Fibroblast of lung (primary cell): ENCODE measurements at regions not wholly inside any gene's neighbourhood (a gene's known extent, or its start where the extent isn't known, plus 50 kb on each side); places are given as distances from the start of the nearest gene placed in this dataset.

Source experiments
- DNase-seq, 2 donors: peaks; one replicate each; pipeline versions ENCODE4 v3.0.0 to v3.0.0-alpha.2; 2010; ENCODE audit warnings: low read depth in 2 of 2
- H2AFZ ChIP-seq: 2 replicates; pipeline ENCODE4 v1.5.1; 2012; ENCODE audit warnings: low read length, control low read depth, inconsistent platforms
- H3K27ac ChIP-seq: 2 replicates; pipeline ENCODE4 v1.5.1; 2011; ENCODE audit warnings: low read length, control low read depth; ENCODE audit not compliant: insufficient read depth
- H3K27me3 ChIP-seq: 2 replicates; pipeline ENCODE4 v1.5.1; 2011; ENCODE audit warnings: mild to moderate bottlenecking, low read length; ENCODE audit not compliant: control insufficient read depth, insufficient read depth
- H3K36me3 ChIP-seq: 2 replicates; pipeline ENCODE4 v1.5.1; 2011; ENCODE audit warnings: low read length; ENCODE audit not compliant: control insufficient read depth, insufficient read depth
- H3K4me1 ChIP-seq: 2 replicates; pipeline ENCODE4 v1.5.1; 2011; ENCODE audit warnings: low read length; ENCODE audit not compliant: control insufficient read depth, insufficient read depth; ENCODE audit errors: extremely low read depth
- H3K4me2 ChIP-seq: 2 replicates; pipeline ENCODE4 v1.5.1; 2011; ENCODE audit warnings: low read length, control low read depth; ENCODE audit not compliant: insufficient read depth; ENCODE audit errors: extremely low read depth
- H3K4me3 ChIP-seq, 4 experiments: fragments of 200-600 bp in 1 of 4; sonication (generic) in 1 of 4; replicated peaks in 1 of 4; 2 replicates each; pipeline ENCODE4 v1.5.1; 2011 to 2016; ENCODE audit warnings: low read length in 4 of 4, low read depth in 3 of 4, mild to moderate bottlenecking in 3 of 4, control low read depth in 2 of 4, inconsistent platforms in 1 of 4, mixed read lengths in 1 of 4; ENCODE audit not compliant: insufficient read depth in 1 of 4; ENCODE audit errors: control extremely low read depth in 1 of 4
- H3K79me2 ChIP-seq: 2 replicates; pipeline ENCODE4 v1.5.1; 2012; ENCODE audit warnings: mild to moderate bottlenecking, low read length, inconsistent platforms; ENCODE audit not compliant: control insufficient read depth, insufficient read depth
- H3K9ac ChIP-seq: 2 replicates; pipeline ENCODE4 v1.5.1; 2011; ENCODE audit warnings: mild to moderate bottlenecking, low read length, control low read depth; ENCODE audit not compliant: insufficient read depth
- H3K9me3 ChIP-seq: 2 replicates; pipeline ENCODE4 v1.5.1; 2012; ENCODE audit warnings: low read depth, low read length; ENCODE audit not compliant: control insufficient read depth, insufficient read depth
- H4K20me1 ChIP-seq: 2 replicates; pipeline ENCODE4 v1.5.1; 2011; ENCODE audit warnings: low read length; ENCODE audit not compliant: control insufficient read depth, insufficient read depth; ENCODE audit errors: extremely low read depth
- CTCF ChIP-seq, 2 donors: IDR thresholded peaks in 1 of 2; conservative IDR thresholded peaks in 1 of 2; 1 replicate in 1 of 2; 2 replicates in 1 of 2; pipeline ENCODE4 v1.5.1; 2011 to 2012; ENCODE audit warnings: low read length in 2 of 2, control low read depth in 1 of 2, inconsistent platforms in 1 of 2, low read depth in 1 of 2, mild to moderate bottlenecking in 1 of 2
- EZH2 ChIP-seq: IDR thresholded peaks from 2 replicates; pipeline ENCODE4 v1.5.1; 2012; ENCODE audit warnings: low read length, control low read depth, mild to moderate bottlenecking; ENCODE audit errors: missing control alignments

GRCh38 chr3:72312339-72312738 lies 527.4 kb upstream of the PROK2 start:
- Histone ChIP-seq H3K9ac (no peak overlapping the region), H3K4me1 (peaks cover 6% of the 10 kb centered on the region), H3K36me3 (no peaks in the 10 kb centered on the region), H3K4me3 (no peak overlapping the region), H2AFZ (no peak overlapping the region), H4K20me1 (no peaks in the 10 kb centered on the region), H3K9me3 (no peaks in the 10 kb centered on the region), H3K4me2 (no peak overlapping the region), H3K79me2 (no peaks in the 10 kb centered on the region), H3K27ac (no peak overlapping the region), H3K27me3 (no peaks in the 10 kb centered on the region)
- DNase-seq = no peak
- no peak for TF ChIP-seq CTCF (conservative IDR thresholded peaks at IDR 0.05 in 1 of 2, IDR thresholded peaks at IDR 0.05 in 1 of 2; ENCODE audit: low read depth in 1 of 2, low read length in 2 of 2)
- no peak for TF ChIP-seq EZH2

GRCh38 chr3:72311425-72311824 lies 526.5 kb upstream of the PROK2 start:
- H3K79me2 ChIP-seq = no peaks in the 10 kb centered on the region
- H4K20me1 ChIP-seq = no peaks in the 10 kb centered on the region
- H3K4me3 ChIP-seq = no peak overlapping the region
- H3K9ac ChIP-seq = no peak overlapping the region
- H3K27me3 ChIP-seq = no peaks in the 10 kb centered on the region
- peaks cover 6% of the 10 kb centered on the region for H3K4me1 ChIP-seq
- no peaks in the 10 kb centered on the region for H3K9me3 ChIP-seq
- no peak for DNase-seq
- H3K27ac ChIP-seq = no peak overlapping the region
- TF ChIP-seq EZH2 (no peak), CTCF (conservative IDR thresholded peaks at IDR 0.05 in 1 of 2, IDR thresholded peaks at IDR 0.05 in 1 of 2; ENCODE audit: low read depth in 1 of 2, low read length in 2 of 2) (no peak)
- H3K4me2 ChIP-seq = no peak overlapping the region
- no peak overlapping the region for H2AFZ ChIP-seq
- H3K36me3 ChIP-seq = no peaks in the 10 kb centered on the region

- Histone ChIP-seq H3K4me2 (no peak overlapping the region), H2AFZ (peak overlapping the region; percentile 64), H4K20me1 (no peaks in the 10 kb centered on the region), H3K9me3 (no peaks in the 10 kb centered on the region), H3K79me2 (no peaks in the 10 kb centered on the region), H3K4me3 (no peak overlapping the region), H3K9ac (no peak overlapping the region), H3K27ac (no peak overlapping the region), H3K4me1 (peaks cover 6% of the 10 kb centered on the region), H3K36me3 (no peaks in the 10 kb centered on the region), H3K27me3 (no peaks in the 10 kb centered on the region)
- peak; percentile 71 to 76 for DNase-seq
- TF ChIP-seq EZH2 (no peak), CTCF (conservative IDR thresholded peaks at IDR 0.05 in 1 of 2, IDR thresholded peaks at IDR 0.05 in 1 of 2; ENCODE audit: low read depth in 1 of 2, low read length in 2 of 2) (no peak)
Measured at GRCh38 chr3:72310419-72311380, 525.8 kb upstream of the PROK2 start.
